Cardiac fibroblast (primary cell): ENCODE measurements at regions not wholly inside any gene's neighbourhood (a gene's known extent, or its start where the extent isn't known, plus 50 kb on each side); places are given as distances from the start of the nearest gene placed in this dataset.
"Not testable (repeated sequence)": the region's sequence is repeated elsewhere in the genome, so short reads cannot be mapped to it uniquely, and the experiment has no call there.

Experiments used
- DNase-seq, 2 donors: peaks; one replicate each; pipeline versions ENCODE4 v3.0.0 to v3.0.0-alpha.2; 2010; ENCODE audit warnings: low read depth in 2 of 2
- H3K4me3 ChIP-seq, 2 donors: replicated peaks in 1 of 2; 1 replicate in 1 of 2; 2 replicates in 1 of 2; pipeline ENCODE4 v1.5.1; 2011; ENCODE audit warnings: low read depth in 2 of 2, low read length in 2 of 2, mild to moderate bottlenecking in 2 of 2, moderate library complexity in 1 of 2
- TF ChIP-seq, protein P1 (sequence below): IDR thresholded peaks from one replicate; pipeline ENCODE4 v1.5.1; 2011; ENCODE audit warnings: low read depth, mild to moderate bottlenecking, low read length, inconsistent platforms

GRCh38 chr13:108084840-108085239 is 130.5 kb downstream of the LIG4 start:
- H3K4me3 ChIP-seq: no peak overlapping the region
- TF ChIP-seq, protein P1, sequence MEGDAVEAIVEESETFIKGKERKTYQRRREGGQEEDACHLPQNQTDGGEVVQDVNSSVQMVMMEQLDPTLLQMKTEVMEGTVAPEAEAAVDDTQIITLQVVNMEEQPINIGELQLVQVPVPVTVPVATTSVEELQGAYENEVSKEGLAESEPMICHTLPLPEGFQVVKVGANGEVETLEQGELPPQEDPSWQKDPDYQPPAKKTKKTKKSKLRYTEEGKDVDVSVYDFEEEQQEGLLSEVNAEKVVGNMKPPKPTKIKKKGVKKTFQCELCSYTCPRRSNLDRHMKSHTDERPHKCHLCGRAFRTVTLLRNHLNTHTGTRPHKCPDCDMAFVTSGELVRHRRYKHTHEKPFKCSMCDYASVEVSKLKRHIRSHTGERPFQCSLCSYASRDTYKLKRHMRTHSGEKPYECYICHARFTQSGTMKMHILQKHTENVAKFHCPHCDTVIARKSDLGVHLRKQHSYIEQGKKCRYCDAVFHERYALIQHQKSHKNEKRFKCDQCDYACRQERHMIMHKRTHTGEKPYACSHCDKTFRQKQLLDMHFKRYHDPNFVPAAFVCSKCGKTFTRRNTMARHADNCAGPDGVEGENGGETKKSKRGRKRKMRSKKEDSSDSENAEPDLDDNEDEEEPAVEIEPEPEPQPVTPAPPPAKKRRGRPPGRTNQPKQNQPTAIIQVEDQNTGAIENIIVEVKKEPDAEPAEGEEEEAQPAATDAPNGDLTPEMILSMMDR: no peak
- DNase-seq: no peak

DNA sequence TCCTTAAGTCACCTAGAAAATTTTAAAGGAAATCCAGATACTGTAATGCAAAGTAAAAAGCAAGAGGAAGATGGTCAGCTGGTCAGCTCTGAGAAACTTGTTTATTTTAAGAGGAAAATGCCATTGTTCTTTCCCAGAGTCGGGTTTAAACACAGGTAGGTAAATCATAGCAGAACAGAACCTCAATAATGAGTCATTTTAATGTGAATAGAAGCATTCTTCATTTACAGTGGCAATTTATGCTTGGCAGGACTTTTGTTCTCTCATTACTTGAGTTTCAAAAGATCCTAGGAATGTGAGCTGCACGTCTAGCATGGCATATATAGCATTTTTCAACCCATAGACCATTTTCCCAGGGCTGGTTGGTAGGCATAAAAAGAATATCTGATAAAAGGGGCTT is 132.3 kb downstream of the LIG4 start:
- no peak for DNase-seq
- TF ChIP-seq, protein P1: no peak
- H3K4me3 ChIP-seq: no peak overlapping the region

DNA sequence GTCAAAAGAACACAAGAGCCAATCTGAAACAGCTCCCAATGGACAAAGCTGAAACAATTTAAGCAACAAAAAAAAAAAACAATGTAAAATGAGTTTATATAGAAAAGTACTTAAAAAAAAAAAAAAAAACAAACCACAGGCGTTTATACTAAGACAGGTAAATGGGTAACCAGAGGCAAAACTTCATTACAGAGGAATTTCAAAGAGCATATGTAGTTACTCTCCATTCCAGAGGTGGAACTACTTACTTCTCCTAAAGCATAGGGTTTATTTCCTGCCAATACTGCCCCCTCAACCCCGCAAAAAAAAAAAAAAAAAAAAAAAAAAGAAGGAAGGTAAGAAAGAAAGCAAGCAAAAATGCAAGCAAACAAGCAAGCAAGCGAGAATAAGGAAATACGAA is 132.9 kb downstream of the LIG4 start:
- DNase-seq: no peak
- H3K4me3 ChIP-seq: no peak overlapping the region
- TF ChIP-seq, protein P1: no peak

DNA sequence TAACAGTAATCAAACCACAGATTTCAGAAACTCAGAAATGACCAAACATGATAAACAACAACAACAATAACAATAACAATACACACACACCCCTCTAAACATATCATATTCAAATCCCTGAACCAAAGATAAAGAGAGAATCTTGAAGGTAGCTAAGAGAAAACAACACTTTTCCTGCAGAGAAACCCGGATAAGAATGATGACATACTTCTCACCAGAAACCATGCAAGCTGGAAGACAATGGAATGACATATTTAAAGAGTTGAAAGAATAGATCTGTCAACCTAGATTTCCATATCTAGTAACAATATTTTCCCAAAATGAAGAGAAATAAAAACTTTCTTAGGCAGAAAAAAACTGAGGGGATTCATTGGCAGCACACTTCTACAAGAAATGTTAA is 138.1 kb downstream of the LIG4 start:
- no peak overlapping the region for H3K4me3 ChIP-seq
- TF ChIP-seq, protein P1: no peak
- DNase-seq: no peak

- not testable (repeated sequence) for DNase-seq
These were observed 140.9 kb downstream of the LIG4 start for GRCh38 chr13:108074429-108074828.

DNA sequence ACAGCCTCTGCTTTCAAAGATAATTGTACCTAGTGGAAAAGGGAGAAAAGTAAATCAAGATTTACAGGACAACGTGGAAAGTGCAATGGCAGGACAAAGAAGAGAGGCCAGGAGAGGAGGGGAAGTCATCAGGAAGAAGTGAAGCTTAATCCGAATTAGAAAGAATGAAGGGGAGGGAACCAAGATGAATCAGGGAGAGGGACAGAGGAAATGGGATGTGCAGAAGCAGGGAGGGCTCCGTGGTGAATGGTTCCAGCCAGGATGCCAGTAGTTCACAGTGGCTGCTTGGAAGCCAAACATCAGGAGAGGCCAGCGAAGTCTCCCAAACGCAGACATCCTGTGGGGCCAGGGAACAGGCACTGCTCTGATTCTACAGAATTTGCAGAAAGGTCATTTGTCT is 144.4 kb downstream of the LIG4 start:
- no peak for DNase-seq
- H3K4me3 ChIP-seq: no peak overlapping the region
- TF ChIP-seq, protein P1: no peak

More at GRCh38 chr13:108074429-108074828, 140.9 kb downstream of the LIG4 start:
- H3K4me3 ChIP-seq: not testable (repeated sequence)

GRCh38 chr13:108070491-108070890 is 144.8 kb downstream of the LIG4 start:
- DNase-seq: no peak
- no peak overlapping the region for H3K4me3 ChIP-seq
- TF ChIP-seq, protein P1: no peak
